Suppressor macrophage treated with lipopolysaccharide for 4 hours (primary cell): ENCODE measurements at regions not wholly inside any gene's neighbourhood (a gene's known extent, or its start where the extent isn't known, plus 50 kb on each side); places are given as distances from the start of the nearest gene placed in this dataset.

Source experiments
- DNase-seq: peaks from one replicate; pipeline ENCODE4 v3.0.0-alpha.2; 2020

GRCh38 chr10:123417414-123417813, 248.7 kb upstream of the GPR26 start:
- DNase-seq = peak; percentile 5

- no peak for DNase-seq
Measured at GRCh38 chr10:123421461-123421860, 244.7 kb upstream of the GPR26 start.

- no peak for DNase-seq
Measured at GRCh38 chr10:123422261-123422660, 243.9 kb upstream of the GPR26 start.

GRCh38 chr10:123424537-123424936, 241.6 kb upstream of the GPR26 start:
- no peak for DNase-seq

- DNase-seq = no peak
Measured at GRCh38 chr10:123425680-123426079, 240.5 kb upstream of the GPR26 start.

GRCh38 chr10:123427165-123427786, 238.9 kb upstream of the GPR26 start:
- DNase-seq = peak; percentile 77

- DNase-seq = no peak
Measured at GRCh38 chr10:123428391-123428790, 237.8 kb upstream of the GPR26 start.

GRCh38 chr10:123429706-123430221, 236.4 kb upstream of the GPR26 start:
- DNase-seq = no peak

- DNase-seq = no peak
Measured at GRCh38 chr10:123433539-123433938, 232.6 kb upstream of the GPR26 start.

- no peak for DNase-seq
Measured at GRCh38 chr10:123434435-123435039, 231.6 kb upstream of the GPR26 start.

- no peak for DNase-seq
Measured at GRCh38 chr10:123442901-123443300, 223.3 kb upstream of the GPR26 start.

- no peak for DNase-seq
Measured at GRCh38 chr10:123443924-123444323, 222.2 kb upstream of the GPR26 start.

GRCh38 chr10:123445261-123445775, 220.8 kb upstream of the GPR26 start:
- DNase-seq = no peak

GRCh38 chr10:123446449-123447156, 219.6 kb upstream of the GPR26 start:
- DNase-seq = no peak

- DNase-seq = no peak
Measured at GRCh38 chr10:123449234-123449962, 216.8 kb upstream of the GPR26 start.

GRCh38 chr10:123450956-123451605, 215.1 kb upstream of the GPR26 start:
- no peak for DNase-seq

- DNase-seq = no peak
Measured at GRCh38 chr10:123451618-123452245, 214.4 kb upstream of the GPR26 start.

- DNase-seq = no peak
Measured at GRCh38 chr10:123454987-123455386, 211.2 kb upstream of the GPR26 start.

GRCh38 chr10:123455861-123456260, 210.3 kb upstream of the GPR26 start:
- DNase-seq = no peak

GRCh38 chr10:123458933-123459332, 207.2 kb upstream of the GPR26 start:
- DNase-seq = peak; percentile 24

GRCh38 chr10:123459371-123460091, 206.6 kb upstream of the GPR26 start:
- no peak for DNase-seq
